ENCODE measurements at regions not wholly inside any gene's neighbourhood (a gene's known extent, or its start where the extent isn't known, plus 50 kb on each side); places are given as distances from the start of the nearest gene placed in this dataset.

DNA sequence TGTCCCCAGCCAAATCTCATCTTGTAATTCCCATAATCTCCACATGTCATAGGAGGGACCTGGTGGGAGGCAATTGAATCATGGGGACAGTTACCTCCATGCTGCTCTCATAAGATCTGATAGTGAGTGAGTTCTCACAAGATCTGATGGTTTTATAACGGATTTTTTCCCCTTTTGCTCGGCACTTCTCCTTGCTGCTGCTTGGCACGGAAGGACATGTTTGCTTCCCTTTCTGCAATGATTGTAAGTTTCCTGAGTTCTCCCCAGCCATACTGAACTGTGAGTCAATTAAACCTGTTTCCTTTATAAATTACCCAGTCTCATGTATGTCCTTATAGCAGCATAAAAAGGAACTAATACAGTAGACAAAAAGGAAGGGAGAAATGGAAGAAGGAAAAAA lies 76.7 kb upstream of the CCNG1 start:
- H3K27ac ChIP-seq (ENCODE audit: insufficient read length, low read depth, low read length) = no peak overlapping the region
- no peak overlapping the region for H4K5ac ChIP-seq (ENCODE audit: insufficient read length, low read depth, low read length)
- Mint-ChIP-seq H3K9me3 (peaks cover 9 to 14% of the 10 kb centered on the region in 2 experiments; a peak in 4 of 5 replicates), H3K36me3 (ENCODE audit: insufficient read depth in 1 of 3, low read depth in 3 of 3) (peaks cover 4 to 10% (median 7%) of the 10 kb centered on the region in 3 experiments; a peak in 6 of 7 replicates), H3K27me3 (ENCODE audit: low read depth) (no peaks in the 10 kb centered on the region), H3K27ac (no peak overlapping the region), H3K4me3 (no peak overlapping the region), H3K4me1 (peaks cover 10% of the 10 kb centered on the region in 2 experiments; a peak in 3 of 4 replicates)
- no peaks in the 10 kb centered on the region for H3K79me2 ChIP-seq (ENCODE audit: insufficient read depth, low read length)
- no peaks in the 10 kb centered on the region for H3K27me3 ChIP-seq (ENCODE audit: insufficient read depth, low read length)
- H3K23ac ChIP-seq (ENCODE audit: insufficient read length, low read depth, low read length) = no peak overlapping the region
- DNase-seq = no peak
- WGBS (ENCODE audit: extremely low coverage, insufficient read length, low lambda C conversion rate) = no CpG with 5 or more reads among the region's 3 CpGs
- H2AFZ ChIP-seq (ENCODE audit: low read length) = no peak overlapping the region
- H3K9ac ChIP-seq (ENCODE audit: extremely low read depth, insufficient read length, low read length) = no peak overlapping the region
- H2BK5ac ChIP-seq (ENCODE audit: insufficient read length, low read length) = no peak overlapping the region
- no peak overlapping the region for H3K14ac ChIP-seq (ENCODE audit: insufficient read depth, low read length)
- TF ChIP-seq CTCF (conservative IDR thresholded peaks at IDR 0.05) = no peak
- H3K9me3 ChIP-seq (ENCODE audit: control insufficient read depth, low read depth, low read length) = peaks cover 4% of the 10 kb centered on the region
- no peaks in the 10 kb centered on the region for H3K4me1 ChIP-seq (ENCODE audit: insufficient read depth, low read length)
- no peak overlapping the region for H2AK5ac ChIP-seq (ENCODE audit: insufficient read length, low read length)
- no peak overlapping the region for H3K18ac ChIP-seq (ENCODE audit: insufficient read length, low read depth, low read length)
- no peak overlapping the region for H2BK20ac ChIP-seq (ENCODE audit: low read depth, low read length, poor library complexity, severe bottlenecking)
- H2BK15ac ChIP-seq (ENCODE audit: low read depth, low read length) = no peak overlapping the region
- H4K20me1 ChIP-seq (ENCODE audit: control insufficient read depth, insufficient read depth, insufficient read length) = no peaks in the 10 kb centered on the region
- H3K4ac ChIP-seq (ENCODE audit: low read depth, low read length) = no peak overlapping the region
- H2BK12ac ChIP-seq (ENCODE audit: insufficient read length, low read depth, low read length) = no peak overlapping the region
- H3K4me2 ChIP-seq (ENCODE audit: insufficient read depth, insufficient read length, low read length) = no peak overlapping the region
- no peak overlapping the region for H3K56ac ChIP-seq (ENCODE audit: insufficient read length, low read depth, low read length)
- no peak overlapping the region for H2BK120ac ChIP-seq (ENCODE audit: low read depth, low read length, poor library complexity, severe bottlenecking)
- H4K8ac ChIP-seq (replicated peaks; ENCODE audit: insufficient read length, low read depth, low read length) = no peak overlapping the region
- H3T11ph ChIP-seq (ENCODE audit: low read length) = no peak overlapping the region
- no peaks in the 10 kb centered on the region for H3K79me1 ChIP-seq (ENCODE audit: insufficient read depth, low read depth, low read length, poor library complexity, severe bottlenecking)
- H4K91ac ChIP-seq (ENCODE audit: insufficient read length, low read depth, low read length) = no peak overlapping the region
- no peaks in the 10 kb centered on the region for H3K23me2 ChIP-seq (ENCODE audit: insufficient read length, low read depth, low read length, poor library complexity, severe bottlenecking)
